Occipital lobe (tissue), 1 donor: ENCODE measurements at regions not wholly inside any gene's neighbourhood (a gene's known extent, or its start where the extent isn't known, plus 50 kb on each side); places are given as distances from the start of the nearest gene placed in this dataset.

Source experiments
- DNase-seq: peaks from one replicate; lab custom pipeline; 2025; lab: John Stamatoyannopoulos, UW

DNA sequence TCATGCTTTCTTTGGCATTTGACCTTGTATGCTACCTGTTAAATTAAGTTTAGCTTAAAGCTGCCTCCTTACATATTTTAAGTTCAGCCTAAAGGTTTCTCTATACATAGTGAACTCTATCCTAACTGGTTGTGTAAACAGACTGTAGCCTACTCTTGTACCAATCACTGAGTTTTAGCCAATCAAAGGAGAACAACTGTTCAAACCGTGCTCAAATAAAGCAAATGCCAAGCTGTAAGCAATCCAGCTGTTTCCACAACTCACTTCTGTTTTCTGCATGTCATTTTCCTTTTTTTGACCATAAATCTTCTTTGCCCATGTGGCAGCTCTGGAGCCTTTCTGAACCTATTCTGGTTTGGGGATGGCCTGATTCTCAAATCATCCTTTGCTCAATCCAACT is 1603.8 kb upstream of the ACVR2A start:
- no peak for DNase-seq

DNA sequence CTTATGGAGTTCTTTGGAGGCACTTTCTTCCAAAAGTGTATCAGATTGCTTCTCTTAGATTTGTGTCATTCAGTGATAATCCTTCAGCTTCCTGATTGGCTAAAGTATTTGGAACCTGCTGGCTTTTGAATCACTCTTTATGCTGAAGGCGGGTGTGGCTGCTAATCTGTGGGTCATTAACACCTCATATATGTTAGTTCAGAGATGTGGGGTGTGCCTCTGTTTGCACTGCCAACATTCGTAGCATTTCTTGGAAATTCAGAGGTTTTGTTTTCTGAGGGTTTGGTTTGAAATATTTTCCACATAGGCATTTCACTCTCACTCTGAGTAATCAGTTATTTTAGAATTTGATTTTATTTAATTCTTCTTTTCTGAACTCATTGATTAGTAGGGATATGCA is 1604.4 kb upstream of the ACVR2A start:
- DNase-seq = no peak

DNA sequence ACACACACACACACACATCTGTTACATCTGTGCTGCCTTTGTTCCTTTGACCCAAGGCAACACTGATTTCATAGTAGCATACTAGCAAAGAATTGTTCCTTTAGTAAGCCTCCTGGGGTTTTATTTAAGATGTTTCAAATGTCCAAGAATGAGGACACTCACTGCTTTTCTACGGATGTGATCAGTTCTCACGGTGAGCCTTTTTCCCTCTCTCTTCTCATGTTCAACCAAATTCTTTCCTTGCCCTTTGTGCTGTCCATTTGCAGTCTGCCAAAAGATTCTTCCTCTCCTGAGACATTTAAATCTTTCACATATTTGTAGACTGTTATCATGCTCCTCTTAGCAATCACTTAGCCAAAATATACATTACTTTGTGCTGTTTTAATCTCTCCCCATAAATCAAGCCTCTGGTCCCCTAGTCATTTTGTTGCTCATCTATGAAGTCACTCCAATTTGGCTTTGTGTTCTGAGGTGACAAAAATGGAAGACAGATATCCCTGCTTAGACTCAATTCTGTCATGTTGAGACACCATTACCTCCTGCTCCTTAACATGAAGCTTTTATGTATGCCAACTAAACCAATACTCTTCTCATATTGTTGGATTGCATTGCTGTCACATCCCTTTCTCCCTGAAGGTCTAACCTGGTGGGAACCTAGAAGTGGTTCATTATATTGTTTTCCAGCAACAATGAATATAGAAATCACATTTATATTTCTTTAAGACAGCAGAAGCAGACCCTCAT is 1605.3 kb upstream of the ACVR2A start:
- no peak for DNase-seq

DNA sequence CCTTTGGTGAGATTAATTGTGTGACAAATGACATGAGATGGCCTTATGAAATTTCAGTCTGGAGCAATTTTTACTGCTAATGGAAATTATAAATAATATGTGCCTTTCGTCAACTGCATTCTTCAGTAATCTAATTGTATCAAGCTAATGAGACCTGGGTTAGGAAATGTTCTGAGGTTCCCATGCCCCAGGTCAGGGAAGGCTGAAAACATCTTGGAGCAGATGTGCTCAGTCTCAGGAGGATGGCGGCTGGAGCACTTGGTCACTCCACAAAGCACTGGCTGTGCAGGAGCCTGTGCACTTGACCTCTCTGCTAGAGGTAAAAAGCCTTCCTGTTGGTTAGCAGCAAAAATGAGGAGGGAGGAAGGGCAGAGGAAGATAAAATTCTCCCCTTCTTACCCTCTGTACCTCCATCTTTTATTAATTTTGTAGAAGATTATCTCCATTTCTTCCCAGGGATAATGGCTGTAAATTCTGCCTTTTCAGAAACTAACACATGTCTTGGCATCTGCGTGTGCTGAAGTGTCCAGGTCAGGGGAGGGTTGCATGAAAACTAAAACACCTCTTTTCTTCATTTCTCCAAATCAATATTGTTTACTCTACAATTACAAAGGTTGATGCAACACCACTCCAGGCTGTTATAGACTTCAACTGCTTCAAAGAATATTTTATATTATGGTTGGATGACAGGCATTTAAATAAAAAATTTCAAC is 1606.4 kb upstream of the ACVR2A start:
- DNase-seq = no peak

DNA sequence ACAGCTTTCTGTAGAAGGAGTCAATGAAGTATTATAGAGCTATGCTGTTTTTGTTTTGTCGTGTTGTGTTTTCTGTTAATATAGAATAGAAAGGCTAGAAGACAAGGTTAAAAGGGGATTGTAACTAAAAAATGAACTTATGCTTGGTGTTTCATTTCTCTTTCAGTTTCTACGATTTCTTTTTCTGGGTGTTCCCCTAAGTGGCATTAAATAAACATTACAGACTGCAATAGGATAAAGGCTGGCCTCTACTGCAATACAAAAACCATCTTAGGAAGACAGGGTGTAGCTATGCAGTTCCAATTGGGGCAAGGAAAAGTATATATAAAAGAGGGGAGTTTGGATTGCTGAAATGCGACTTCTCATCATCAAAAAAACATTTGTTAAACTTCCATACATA is 1609.7 kb upstream of the ACVR2A start:
- no peak for DNase-seq

DNA sequence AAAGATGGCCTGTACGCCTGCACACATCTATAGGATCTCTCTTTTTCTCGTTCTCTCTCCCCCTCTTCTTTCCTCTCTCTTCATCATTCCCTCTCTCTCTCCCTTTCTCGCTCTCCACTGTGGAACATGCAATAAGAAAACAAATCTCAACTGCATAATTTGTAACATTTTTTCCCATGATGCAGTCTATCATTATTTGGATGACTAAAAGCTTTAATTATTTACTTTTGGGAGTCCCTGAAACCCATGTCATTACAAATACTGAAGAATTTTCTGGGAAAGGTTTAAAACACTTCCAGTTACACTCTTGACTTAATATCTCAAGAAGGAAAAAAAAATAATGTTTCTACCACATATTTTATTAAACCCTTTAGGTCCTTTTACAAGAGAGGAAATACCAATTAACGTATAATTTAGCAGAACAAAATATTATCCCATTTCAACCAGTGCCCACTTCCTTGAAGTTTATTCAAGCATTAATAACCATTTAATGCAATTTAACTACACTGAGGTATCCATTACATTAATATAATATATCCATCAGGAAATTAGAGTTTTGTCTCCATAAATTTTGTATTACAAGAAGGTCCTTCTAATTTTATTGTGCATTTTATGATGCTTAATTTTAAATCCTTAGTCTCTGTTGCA is 1615.2 kb upstream of the ACVR2A start:
- DNase-seq = no peak

DNA sequence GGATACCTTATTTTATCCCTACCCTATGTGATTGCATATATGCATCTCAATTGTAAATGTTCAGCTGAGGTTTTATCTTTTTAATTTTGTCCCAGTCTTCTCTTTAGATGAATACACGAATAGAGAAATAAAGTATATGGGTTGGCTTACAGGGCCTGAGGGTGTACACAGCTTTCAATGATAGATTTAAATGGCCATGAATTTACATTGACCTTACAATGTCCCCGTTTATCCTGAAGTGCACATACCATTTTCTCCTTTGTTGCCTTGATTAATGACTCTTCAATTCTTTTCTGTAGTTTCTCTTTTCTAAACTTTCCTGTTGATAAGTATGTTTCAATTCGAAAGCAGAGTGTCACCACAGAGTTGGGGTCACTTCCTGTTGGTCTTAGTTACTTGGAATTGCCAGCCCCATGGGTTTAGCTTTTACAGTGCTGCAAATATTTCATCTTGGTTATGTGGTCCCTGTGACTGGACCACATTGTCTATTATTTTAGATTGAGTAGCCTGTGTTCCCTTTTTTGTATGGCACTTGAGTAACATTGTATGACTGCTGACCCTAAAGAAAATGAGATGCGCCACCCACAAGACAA is 1616.3 kb upstream of the ACVR2A start:
- DNase-seq = no peak

DNA sequence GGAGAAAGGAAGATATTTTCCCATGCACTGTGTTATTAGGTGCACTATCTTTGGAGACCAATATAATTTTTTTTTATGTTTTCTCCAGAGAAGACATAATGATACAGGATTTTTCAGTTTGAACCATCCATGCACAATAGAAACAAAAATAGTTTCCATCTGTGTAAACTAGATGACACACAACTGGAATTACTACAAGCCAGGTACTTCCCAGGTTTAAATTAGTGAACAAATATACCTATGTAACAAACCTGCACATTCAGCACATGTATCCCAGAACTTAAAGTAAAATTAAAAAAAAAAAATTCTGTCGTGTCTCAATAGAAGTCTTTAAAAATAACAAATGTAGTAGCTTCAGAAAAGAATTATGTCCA is 1616.8 kb upstream of the ACVR2A start:
- DNase-seq = no peak

DNA sequence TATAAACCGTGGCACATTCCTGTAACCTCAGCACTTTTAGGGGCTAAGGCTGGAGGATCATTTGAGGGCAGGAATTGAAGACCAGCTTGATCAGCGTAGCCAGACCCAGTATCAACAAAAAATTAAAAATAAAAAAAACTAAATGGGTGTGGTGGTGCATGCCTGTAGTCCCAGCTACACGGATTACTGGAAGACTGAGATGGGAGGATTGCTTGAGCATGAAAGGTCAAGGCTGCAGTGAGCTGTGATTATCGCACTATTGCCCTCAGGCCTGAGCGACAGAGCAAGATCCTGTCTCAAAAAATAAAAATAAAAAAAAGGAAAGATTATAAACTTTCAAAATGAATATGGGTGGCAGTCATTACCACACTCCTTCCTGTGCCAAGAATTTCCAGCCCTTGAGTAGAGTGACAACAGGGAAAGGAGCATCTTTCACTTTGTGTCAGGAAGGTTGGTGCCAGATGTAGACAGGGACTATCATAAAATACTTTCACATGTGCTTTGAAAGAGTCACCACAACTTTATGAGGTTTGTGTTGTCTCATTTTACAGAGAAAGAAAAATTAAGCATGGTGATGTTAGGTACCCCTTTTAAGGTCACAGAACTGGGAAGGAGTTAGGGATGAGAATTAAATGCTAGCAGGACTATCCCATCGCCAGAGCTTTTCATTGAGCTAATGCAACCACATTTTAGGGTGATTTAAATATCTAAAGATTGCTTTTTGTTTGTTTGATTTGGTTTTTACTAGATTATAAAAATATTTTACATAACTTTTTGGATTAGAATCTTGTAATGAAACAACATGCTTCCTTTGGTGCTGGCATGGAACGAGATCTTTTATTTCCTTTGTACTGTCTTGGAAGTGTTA is 1617.4 kb upstream of the ACVR2A start:
- DNase-seq = no peak

DNA sequence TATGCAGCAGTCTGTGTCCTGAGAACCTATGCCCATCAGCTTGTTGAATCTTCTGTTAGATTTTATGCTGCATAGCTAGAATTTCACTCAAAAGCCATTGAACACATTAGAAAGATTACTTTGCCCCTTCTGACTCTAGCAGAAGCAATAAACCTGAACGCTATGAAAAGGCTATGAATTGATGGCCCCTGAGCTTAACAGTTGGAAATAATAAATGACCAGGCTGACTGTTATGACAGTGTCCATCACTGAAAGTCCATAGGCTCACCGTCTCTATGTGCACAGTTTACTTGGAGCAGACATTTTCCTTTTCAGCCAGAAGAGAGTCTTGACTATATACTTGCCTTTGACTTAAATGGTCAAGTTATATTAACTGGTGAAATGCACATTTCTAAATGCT is 1618.8 kb upstream of the ACVR2A start:
- DNase-seq = no peak

DNA sequence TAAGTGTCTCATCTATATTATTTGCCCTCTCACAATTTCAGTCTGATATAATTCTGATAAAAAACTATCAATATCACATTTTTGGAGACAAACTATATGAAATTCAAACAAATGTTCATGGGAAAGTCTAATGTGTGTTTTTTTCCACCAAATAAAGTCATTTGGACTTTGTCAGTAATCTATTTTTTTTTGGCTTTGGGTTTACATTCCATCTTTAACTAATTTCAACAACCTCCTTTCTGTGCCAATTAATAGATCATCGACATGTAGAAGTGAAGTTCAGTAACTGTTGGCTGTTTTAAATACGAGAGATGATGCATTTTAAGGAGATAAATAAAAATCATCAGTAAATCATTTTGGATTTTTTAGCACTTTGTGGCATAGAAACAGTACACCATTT is 1623.0 kb upstream of the ACVR2A start:
- no peak for DNase-seq

DNA sequence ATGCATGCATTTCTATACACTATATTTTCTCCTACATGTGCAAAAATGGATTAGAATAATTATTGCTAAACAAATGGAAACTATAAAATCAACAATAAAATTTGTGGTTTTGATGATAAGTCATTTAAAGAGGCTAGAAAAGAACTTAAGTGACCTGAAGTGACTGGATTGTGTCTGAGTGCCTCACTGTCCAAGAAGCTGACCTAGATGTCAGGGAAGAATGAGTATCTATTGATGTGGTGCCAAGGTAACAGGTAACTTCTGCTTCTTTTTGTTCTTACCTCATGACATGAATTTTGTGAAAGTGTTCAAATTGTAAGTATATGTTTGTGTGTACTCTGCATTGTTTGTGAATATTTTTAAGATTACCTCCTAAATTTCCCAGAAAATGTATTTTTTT is 1623.9 kb upstream of the ACVR2A start:
- DNase-seq = no peak

DNA sequence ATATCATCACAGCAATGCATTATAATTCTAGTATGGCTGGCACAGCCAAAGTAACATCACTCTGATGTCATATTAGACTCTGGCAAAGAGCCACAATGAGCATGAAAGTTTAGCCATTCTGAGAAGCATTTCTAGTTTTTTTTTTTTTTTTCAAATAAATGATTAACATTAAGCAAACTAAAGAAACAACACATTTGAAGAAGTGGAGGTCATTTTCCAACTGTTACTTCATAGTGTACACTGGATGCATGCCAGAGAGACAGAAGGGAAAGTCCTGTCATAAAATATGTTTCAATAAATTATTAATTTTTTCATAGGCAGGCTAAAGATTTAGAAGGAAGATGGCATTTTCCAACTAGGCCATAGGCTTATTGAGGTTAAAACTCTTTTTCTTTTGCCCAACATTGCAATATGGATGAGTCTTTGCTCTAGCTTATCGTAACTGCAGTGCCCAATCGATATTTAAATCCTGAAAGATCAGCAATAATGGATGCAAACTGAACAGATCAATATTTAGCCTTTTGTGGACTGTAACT is 1630.4 kb upstream of the ACVR2A start:
- DNase-seq = no peak

DNA sequence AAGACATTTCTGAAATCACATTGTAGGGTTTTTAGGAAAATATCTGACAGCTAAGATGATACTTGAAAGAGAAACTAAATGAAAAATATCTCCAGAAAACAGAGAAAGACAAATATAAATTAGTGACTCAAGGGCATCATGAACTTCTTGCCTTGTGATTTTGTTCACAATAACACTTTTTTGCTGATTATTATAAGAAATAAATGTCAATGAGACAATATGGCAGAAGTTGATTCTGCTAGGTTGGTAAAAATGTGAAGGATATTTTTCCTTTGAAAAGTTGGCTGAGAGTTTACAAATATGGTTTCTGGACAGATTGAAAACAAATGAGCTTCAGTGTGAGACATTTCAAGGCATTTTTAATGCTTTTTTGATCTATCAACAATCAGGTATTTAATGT is 1631.2 kb upstream of the ACVR2A start:
- DNase-seq = no peak

DNA sequence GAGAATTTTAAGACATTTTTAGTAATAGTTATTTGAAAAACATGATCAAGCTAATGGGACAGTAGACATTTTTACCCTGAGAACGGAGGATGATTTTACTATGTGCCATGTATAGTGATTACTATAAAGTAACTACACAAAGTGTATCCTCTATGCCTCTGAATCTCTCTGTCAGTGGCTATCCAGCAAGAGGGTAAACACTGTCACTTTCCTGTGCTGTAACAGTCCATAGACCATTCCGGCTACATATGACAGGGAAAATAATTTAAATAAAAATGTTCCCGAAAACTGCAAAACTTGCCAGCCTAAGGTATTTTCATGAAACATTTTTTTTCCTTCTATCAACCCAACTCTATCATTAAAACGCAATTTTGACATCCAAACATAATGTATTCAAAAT is 1632.2 kb upstream of the ACVR2A start:
- no peak for DNase-seq

DNA sequence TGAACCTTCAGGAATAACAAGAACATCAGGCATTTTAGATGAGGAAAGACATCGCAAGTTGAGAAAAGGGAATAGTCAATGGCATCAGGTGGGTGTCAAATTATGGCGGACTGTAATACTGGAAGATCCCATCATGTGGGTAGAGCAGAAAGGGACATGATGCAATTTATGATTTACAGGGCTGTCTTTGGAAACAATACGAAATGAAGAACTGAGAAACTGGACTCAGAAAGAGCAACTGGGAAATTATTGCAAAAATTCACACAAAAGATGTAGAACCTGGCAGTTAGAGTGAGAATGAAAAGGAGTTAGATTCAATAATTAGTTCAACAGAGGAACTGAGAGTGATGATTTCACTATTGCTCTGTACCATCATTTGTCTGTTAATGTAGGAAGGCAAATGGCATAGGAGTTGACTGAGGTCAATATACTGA is 1635.0 kb upstream of the ACVR2A start:
- DNase-seq = no peak

DNA sequence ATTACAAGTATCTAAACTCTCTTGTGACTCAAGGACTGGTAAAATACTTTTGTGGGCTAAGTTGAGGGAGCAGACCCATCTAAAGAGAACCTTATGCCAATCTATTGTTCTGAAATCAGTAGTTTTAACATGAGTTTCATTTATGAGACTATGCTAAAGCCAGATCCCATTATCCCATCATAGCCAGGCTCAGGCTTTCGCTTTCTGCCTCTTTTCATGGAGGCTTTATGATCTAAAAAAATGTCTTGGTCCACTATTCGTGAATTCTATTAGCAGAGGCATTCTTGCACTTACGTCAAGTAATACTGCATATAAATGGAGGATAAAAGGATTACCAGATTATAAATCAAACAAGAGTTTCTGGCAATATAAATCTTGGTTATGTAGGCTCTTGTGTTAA is 1636.9 kb upstream of the ACVR2A start:
- no peak for DNase-seq

DNA sequence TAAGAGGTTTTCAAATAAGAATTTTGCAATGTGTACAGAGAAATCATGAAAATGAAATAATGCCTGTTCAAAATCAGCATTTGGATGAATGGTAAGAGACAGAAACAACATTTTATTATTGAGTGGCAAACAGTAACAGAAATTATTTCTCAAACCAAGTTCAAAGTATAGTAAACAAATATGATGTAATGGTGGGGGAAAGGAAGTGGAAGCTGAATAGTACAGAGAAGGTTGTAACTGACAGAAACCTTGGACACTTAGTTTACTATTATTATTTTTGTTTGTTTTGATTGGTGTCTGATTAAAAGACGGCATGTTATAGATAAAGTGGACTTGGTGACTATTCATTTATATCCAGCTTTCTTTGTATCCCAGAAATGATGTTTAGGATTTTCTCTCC is 1637.4 kb upstream of the ACVR2A start:
- DNase-seq = no peak

DNA sequence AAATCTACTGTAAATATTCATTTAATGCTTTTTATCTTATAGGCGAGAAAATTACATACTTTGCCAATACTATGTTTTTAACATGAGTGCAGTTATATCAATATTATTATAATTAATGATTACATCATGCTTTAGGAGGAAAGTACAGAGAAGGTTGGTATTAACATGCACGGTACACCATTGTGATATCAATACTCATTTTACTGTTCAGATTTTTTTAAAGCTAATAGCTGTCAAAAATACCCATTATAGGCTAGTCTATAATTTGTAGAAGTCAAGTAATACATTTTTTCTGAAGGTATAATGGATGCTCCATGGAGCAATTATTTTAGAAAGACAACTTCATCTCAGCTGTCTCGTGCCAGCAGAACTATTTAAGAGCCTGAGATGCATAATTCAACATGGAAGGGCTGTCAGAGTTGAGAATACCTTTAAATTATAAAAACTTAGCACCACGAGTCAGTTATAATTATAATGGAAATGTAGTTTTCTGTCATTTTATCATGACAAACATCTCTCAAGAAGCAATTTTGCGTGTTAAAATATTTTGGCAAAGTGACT is 1641.7 kb upstream of the ACVR2A start:
- DNase-seq = no peak

DNA sequence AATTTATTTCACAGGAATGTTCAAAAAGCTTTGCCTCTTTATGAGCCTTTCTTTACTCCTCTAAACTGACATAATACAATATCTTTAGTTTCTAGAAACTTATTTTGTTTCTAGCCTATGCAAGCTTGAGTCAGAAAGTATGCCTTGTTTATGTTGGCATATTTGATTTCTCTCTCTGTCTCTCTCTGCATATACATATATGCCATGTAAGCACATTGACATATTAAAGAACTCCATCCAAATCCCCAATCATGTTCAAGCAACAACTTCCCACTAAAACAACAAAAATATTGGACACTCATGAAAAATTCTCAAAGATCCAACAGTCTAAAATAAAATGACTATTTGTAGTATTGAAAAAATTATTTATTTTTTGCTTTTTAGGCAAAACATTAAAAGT is 1651.2 kb upstream of the ACVR2A start:
- DNase-seq = no peak

DNA sequence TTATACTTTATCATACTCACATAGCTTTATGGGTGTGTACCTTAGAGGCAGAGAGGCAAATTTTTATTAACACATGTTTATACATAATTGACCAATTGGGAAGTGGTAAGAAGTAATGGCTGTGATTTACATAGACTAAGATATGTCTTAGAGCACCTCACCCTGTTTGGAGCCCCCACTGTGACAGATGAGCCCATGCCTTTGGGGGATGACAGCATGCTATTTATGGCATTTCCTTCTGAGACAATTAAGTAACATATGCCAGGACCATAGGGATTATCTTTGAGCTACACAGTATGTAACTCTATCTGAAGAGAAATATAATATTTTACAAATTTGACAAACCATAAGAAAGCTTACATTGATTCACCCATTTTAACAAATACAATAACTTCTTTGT is 1655.3 kb upstream of the ACVR2A start:
- no peak for DNase-seq
